Left ventricle myocardium inferior (tissue), 1 donor: ENCODE measurements at regions not wholly inside any gene's neighbourhood (a gene's known extent, or its start where the extent isn't known, plus 50 kb on each side); places are given as distances from the start of the nearest gene placed in this dataset.

Experiments
- DNase-seq: peaks from one replicate; pipeline ENCODE4 v3.0.0-alpha.2; 2020
- H3K27ac ChIP-seq: fragments of 200-600 bp; replicated peaks from 2 replicates; pipeline ENCODE4 v1.8.0; 2021
- H3K27me3 ChIP-seq: fragments of 200-600 bp; 2 replicates; pipeline ENCODE4 v1.8.0; 2021; ENCODE audit warnings: low read depth
- H3K36me3 ChIP-seq: fragments of 200-600 bp; 2 replicates; pipeline ENCODE4 v1.8.0; 2021
- H3K4me1 ChIP-seq: fragments of 200-600 bp; 2 replicates; pipeline ENCODE4 v1.8.0; 2021
- H3K4me3 ChIP-seq: fragments of 200-600 bp; 2 replicates; pipeline ENCODE4 v1.8.0; 2021; ENCODE audit warnings: mild to moderate bottlenecking, moderate library complexity
- H3K9me3 ChIP-seq: fragments of 200-600 bp; replicated peaks from 2 replicates; pipeline ENCODE4 v1.8.0; 2021
- CTCF ChIP-seq: fragments of 200-600 bp; IDR thresholded peaks from 2 replicates; pipeline ENCODE4 v1.8.0; 2021; ENCODE audit warnings: antibody characterized with exemption, mild to moderate bottlenecking, borderline replicate concordance
- intact Hi-C: fragments of 100-400 bp; cut with micrococcal nuclease; formaldehyde crosslinking; loops from one replicate; pipeline ENCODE4 v1.11.0; 2022
- donor health status: DM: no; HTN: yes; CAD: no; lungs with severe emphysema.

GRCh38 chr5:176725521-176726280 lies 78.4 kb downstream of the TSPAN17 start:
- DNase-seq = no peak
- H3K9me3 ChIP-seq = peaks cover 2% of the 10 kb centered on the region
- peaks cover 98% of the 10 kb centered on the region for H3K27me3 ChIP-seq
- H3K4me1 ChIP-seq = no peaks in the 10 kb centered on the region
- TF ChIP-seq CTCF = no peak
- intact Hi-C loops = no loop called here
- no peak overlapping the region for H3K27ac ChIP-seq
- H3K4me3 ChIP-seq = no peak overlapping the region
- no peaks in the 10 kb centered on the region for H3K36me3 ChIP-seq

- DNase-seq = no peak
- TF ChIP-seq CTCF = no peak
- Histone ChIP-seq H3K27me3 (peaks cover 98% of the 10 kb centered on the region), H3K27ac (no peak overlapping the region), H3K36me3 (no peaks in the 10 kb centered on the region), H3K4me1 (no peaks in the 10 kb centered on the region), H3K9me3 (peaks cover 8% of the 10 kb centered on the region), H3K4me3 (no peak overlapping the region)
- intact Hi-C loops = no loop called here
Measured at GRCh38 chr5:176726746-176727527, 79.7 kb downstream of the TSPAN17 start.

GRCh38 chr5:176727528-176727900 lies 80.2 kb downstream of the TSPAN17 start:
- no peaks in the 10 kb centered on the region for H3K4me1 ChIP-seq
- no peaks in the 10 kb centered on the region for H3K36me3 ChIP-seq
- DNase-seq = no peak
- intact Hi-C loops = no loop called here
- peaks cover 8% of the 10 kb centered on the region for H3K9me3 ChIP-seq
- H3K4me3 ChIP-seq = no peak overlapping the region
- peaks cover 98% of the 10 kb centered on the region for H3K27me3 ChIP-seq
- no peak for TF ChIP-seq CTCF
- H3K27ac ChIP-seq = no peak overlapping the region

- H3K9me3 ChIP-seq = peaks cover 8% of the 10 kb centered on the region
- no peak for DNase-seq
- H3K27me3 ChIP-seq = peaks cover 98% of the 10 kb centered on the region
Measured at GRCh38 chr5:176727983-176728675, 80.8 kb downstream of the TSPAN17 start.

More at GRCh38 chr5:176727983-176728675, 80.8 kb downstream of the TSPAN17 start:
- intact Hi-C loops = no loop called here
- Histone ChIP-seq H3K4me3 (no peak overlapping the region), H3K27ac (no peak overlapping the region), H3K4me1 (no peaks in the 10 kb centered on the region), H3K36me3 (no peaks in the 10 kb centered on the region)
- TF ChIP-seq CTCF = no peak
